ENCODE measurements at regions not wholly inside any gene's neighbourhood (a gene's known extent, or its start where the extent isn't known, plus 50 kb on each side); places are given as distances from the start of the nearest gene placed in this dataset.

DNA sequence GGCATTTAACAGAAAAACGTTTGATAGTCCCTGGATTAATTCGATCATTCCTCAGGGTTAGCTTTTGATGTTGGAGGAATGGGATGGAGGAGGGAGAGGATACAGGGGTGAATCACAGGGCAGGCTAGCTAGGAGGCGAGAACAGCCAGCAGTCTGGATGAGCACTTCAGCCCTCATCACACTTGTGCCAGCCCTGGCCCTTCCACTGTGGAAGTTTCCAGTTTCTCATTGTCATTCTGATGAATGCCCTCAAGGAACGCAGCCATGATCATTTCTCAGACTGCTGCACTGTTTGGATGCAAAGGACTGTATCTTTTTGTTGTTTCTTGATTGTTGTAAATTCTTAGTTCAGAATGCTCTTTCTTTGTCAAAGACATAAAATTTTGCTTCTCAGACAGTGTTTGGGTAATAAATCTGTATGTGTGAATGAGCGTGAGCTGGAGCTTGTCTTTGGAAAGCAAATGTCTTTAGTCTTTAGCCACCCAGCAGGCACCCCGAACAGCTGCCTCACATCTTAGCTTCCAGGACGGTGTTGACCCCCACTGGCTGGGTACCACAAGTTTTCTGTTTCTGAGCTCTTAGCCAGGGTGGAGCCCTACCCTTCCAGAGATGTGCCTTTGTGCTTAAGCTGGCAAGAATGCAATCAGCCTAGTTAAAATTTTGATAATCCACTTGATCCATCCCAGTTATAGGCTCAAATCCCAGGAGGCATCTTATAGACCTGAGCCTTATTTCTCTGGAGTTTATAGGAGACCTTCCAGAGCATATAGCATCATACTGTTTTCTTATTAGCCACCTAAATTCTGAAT, 121.1 kb downstream of the PDCD6IP start:
- Histone ChIP-seq H3K9me3 (ENCODE audit: low read length) (no peaks in the 10 kb centered on the region), H3K4me2 (ENCODE audit: low read length) (no peak overlapping the region), H3F3A (ENCODE audit: insufficient read depth, low read length, poor library complexity, severe bottlenecking) (no peaks in the 10 kb centered on the region), H3K79me2 (replicated peaks; ENCODE audit: insufficient read depth, low read length) (no peaks in the 10 kb centered on the region), H3K9me2 (ENCODE audit: insufficient read depth, low read length) (no peaks in the 10 kb centered on the region), H3K27me3 (ENCODE audit: insufficient read depth, low read depth, low read length) (no peaks in the 10 kb centered on the region), H2AFZ (ENCODE audit: low read depth, low read length) (no peak overlapping the region), H3K27ac (ENCODE audit: low read length) (no peak overlapping the region), H3K4me3 (ENCODE audit: low read length) (no peak overlapping the region), H3K9ac (ENCODE audit: low read length) (no peak overlapping the region), H3K36me3 (ENCODE audit: insufficient read depth, low read length) (no peaks in the 10 kb centered on the region), H4K20me1 (ENCODE audit: insufficient read depth) (no peaks in the 10 kb centered on the region)
- TF ChIP-seq, protein P1, sequence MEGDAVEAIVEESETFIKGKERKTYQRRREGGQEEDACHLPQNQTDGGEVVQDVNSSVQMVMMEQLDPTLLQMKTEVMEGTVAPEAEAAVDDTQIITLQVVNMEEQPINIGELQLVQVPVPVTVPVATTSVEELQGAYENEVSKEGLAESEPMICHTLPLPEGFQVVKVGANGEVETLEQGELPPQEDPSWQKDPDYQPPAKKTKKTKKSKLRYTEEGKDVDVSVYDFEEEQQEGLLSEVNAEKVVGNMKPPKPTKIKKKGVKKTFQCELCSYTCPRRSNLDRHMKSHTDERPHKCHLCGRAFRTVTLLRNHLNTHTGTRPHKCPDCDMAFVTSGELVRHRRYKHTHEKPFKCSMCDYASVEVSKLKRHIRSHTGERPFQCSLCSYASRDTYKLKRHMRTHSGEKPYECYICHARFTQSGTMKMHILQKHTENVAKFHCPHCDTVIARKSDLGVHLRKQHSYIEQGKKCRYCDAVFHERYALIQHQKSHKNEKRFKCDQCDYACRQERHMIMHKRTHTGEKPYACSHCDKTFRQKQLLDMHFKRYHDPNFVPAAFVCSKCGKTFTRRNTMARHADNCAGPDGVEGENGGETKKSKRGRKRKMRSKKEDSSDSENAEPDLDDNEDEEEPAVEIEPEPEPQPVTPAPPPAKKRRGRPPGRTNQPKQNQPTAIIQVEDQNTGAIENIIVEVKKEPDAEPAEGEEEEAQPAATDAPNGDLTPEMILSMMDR (IDR thresholded peaks at IDR 0.05; ENCODE audit: poor library complexity, severe bottlenecking) = no peak

DNA sequence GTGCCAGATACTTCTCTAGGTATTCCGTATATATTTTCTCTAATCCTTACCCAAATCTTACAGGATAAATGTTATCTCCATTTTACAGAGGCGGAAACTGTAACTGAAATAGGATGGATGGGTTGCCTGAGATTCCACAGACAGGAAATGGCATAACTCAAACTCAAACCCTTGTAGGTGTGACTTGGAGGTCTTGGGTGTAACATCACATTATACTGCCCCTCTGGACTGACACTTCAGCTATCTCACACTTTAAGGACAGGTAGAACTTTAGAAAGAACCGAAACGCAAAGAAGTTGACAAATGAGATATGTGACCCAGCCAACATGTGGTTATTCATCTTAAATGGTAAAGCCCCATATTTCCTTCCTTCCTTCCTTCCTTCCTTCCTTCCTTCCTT, 122.1 kb downstream of the PDCD6IP start:
- Histone ChIP-seq H3K36me3 (ENCODE audit: insufficient read depth, low read length) (no peaks in the 10 kb centered on the region), H3K4me2 (ENCODE audit: low read length) (no peak overlapping the region), H3K9me3 (ENCODE audit: low read length) (no peaks in the 10 kb centered on the region), H3K79me2 (replicated peaks; ENCODE audit: insufficient read depth, low read length) (no peaks in the 10 kb centered on the region), H3K9ac (ENCODE audit: low read length) (no peak overlapping the region), H3K27ac (ENCODE audit: low read length) (no peak overlapping the region), H3K27me3 (ENCODE audit: insufficient read depth, low read depth, low read length) (no peaks in the 10 kb centered on the region), H3K4me3 (ENCODE audit: low read length) (no peak overlapping the region), H2AFZ (ENCODE audit: low read depth, low read length) (no peak overlapping the region), H3F3A (ENCODE audit: insufficient read depth, low read length, poor library complexity, severe bottlenecking) (no peaks in the 10 kb centered on the region), H4K20me1 (ENCODE audit: insufficient read depth) (no peaks in the 10 kb centered on the region), H3K9me2 (ENCODE audit: insufficient read depth, low read length) (no peaks in the 10 kb centered on the region)
- no peak for TF ChIP-seq SMC3 (conservative IDR thresholded peaks at IDR 0.05; ENCODE audit: poor library complexity)
- no peak for TF ChIP-seq EP300 (conservative IDR thresholded peaks at IDR 0.05; ENCODE audit: poor library complexity, severe bottlenecking)
- TF ChIP-seq RAD21 (conservative IDR thresholded peaks at IDR 0.05) = no peak
- TF ChIP-seq, protein P1 (IDR thresholded peaks at IDR 0.05; ENCODE audit: poor library complexity, severe bottlenecking) = no peak
- TF ChIP-seq, protein P2, sequence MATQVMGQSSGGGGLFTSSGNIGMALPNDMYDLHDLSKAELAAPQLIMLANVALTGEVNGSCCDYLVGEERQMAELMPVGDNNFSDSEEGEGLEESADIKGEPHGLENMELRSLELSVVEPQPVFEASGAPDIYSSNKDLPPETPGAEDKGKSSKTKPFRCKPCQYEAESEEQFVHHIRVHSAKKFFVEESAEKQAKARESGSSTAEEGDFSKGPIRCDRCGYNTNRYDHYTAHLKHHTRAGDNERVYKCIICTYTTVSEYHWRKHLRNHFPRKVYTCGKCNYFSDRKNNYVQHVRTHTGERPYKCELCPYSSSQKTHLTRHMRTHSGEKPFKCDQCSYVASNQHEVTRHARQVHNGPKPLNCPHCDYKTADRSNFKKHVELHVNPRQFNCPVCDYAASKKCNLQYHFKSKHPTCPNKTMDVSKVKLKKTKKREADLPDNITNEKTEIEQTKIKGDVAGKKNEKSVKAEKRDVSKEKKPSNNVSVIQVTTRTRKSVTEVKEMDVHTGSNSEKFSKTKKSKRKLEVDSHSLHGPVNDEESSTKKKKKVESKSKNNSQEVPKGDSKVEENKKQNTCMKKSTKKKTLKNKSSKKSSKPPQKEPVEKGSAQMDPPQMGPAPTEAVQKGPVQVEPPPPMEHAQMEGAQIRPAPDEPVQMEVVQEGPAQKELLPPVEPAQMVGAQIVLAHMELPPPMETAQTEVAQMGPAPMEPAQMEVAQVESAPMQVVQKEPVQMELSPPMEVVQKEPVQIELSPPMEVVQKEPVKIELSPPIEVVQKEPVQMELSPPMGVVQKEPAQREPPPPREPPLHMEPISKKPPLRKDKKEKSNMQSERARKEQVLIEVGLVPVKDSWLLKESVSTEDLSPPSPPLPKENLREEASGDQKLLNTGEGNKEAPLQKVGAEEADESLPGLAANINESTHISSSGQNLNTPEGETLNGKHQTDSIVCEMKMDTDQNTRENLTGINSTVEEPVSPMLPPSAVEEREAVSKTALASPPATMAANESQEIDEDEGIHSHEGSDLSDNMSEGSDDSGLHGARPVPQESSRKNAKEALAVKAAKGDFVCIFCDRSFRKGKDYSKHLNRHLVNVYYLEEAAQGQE (IDR thresholded peaks at IDR 0.05; ENCODE audit: borderline replicate concordance) = no peak
- no peak for TF ChIP-seq POLR2AphosphoS5 (IDR thresholded peaks at IDR 0.05)
- TF ChIP-seq TAF1 (IDR thresholded peaks at IDR 0.05; ENCODE audit: low read depth) = no peak
- TF ChIP-seq EZH2 (IDR thresholded peaks at IDR 0.05; ENCODE audit: borderline replicate concordance, insufficient read depth, low read length, poor library complexity, severe bottlenecking) = no peak
- TF ChIP-seq MXI1 (conservative IDR thresholded peaks at IDR 0.05; ENCODE audit: poor library complexity, severe bottlenecking) = no peak

Data from neural cell (in vitro differentiated cells).